Neural progenitor cell (in vitro differentiated cells): ENCODE measurements at regions not wholly inside any gene's neighbourhood (a gene's known extent, or its start where the extent isn't known, plus 50 kb on each side); places are given as distances from the start of the nearest gene placed in this dataset.

Experiments used
- DNase-seq: peaks from one replicate; pipeline ENCODE4 v3.0.0-alpha.2; 2016; ENCODE audit warnings: low spot score
- H2AFZ ChIP-seq: fragments of 200-600 bp; sonication (generic); replicated peaks from 2 replicates; pipeline ENCODE4 v1.6.1; 2016; ENCODE audit warnings: antibody characterized with exemption
- H3F3A ChIP-seq: fragments of 200-600 bp; sonication (generic); 2 replicates; pipeline ENCODE4 v1.6.1; 2016; ENCODE audit warnings: antibody characterized with exemption, low read depth
- H3K27ac ChIP-seq: fragments of 200-600 bp; sonication (generic); 2 replicates; pipeline ENCODE4 v1.5.1; 2016; ENCODE audit warnings: mild to moderate bottlenecking
- H3K27me3 ChIP-seq: fragments of 200-600 bp; sonication (generic); 2 replicates; pipeline ENCODE4 v1.6.1; 2016; ENCODE audit warnings: mild to moderate bottlenecking, moderate library complexity
- H3K36me3 ChIP-seq: fragments of 200-600 bp; sonication (generic); 2 replicates; pipeline ENCODE4 v1.5.1; 2016
- H3K4me1 ChIP-seq: fragments of 200-600 bp; sonication (generic); 2 replicates; pipeline ENCODE4 v1.6.1; 2016; ENCODE audit warnings: mixed run types
- H3K4me2 ChIP-seq: fragments of 200-600 bp; sonication (generic); 2 replicates; pipeline ENCODE4 v1.6.1; 2016
- H3K4me3 ChIP-seq: fragments of 200-600 bp; sonication (generic); 2 replicates; pipeline ENCODE4 v1.5.1; 2016
- H3K79me2 ChIP-seq: fragments of 200-600 bp; sonication (generic); 2 replicates; pipeline ENCODE4 v1.6.1; 2016; ENCODE audit warnings: low read depth
- H3K9ac ChIP-seq: fragments of 200-600 bp; sonication (generic); 2 replicates; pipeline ENCODE4 v1.6.1; 2016
- H3K9me3 ChIP-seq: fragments of 200-600 bp; sonication (generic); 2 replicates; pipeline ENCODE4 v1.5.1; 2016; ENCODE audit warnings: low read depth
- H4K20me1 ChIP-seq: fragments of 200-600 bp; sonication (generic); 2 replicates; pipeline ENCODE4 v1.6.1; 2016; ENCODE audit warnings: low read depth
- H3K27ac Mint-ChIP-seq: 3 replicates; pipeline ENCODE4 v1.8.0; 2021; ENCODE audit warnings: mixed read lengths
- H3K27me3 Mint-ChIP-seq: 2 replicates; pipeline ENCODE4 v1.8.0; 2022; ENCODE audit warnings: low read depth, mild to moderate bottlenecking, inconsistent platforms, moderate library complexity, mixed read lengths; ENCODE audit not compliant: insufficient read depth
- H3K36me3 Mint-ChIP-seq: 3 replicates; pipeline ENCODE4 v1.8.0; 2021; ENCODE audit warnings: mixed read lengths
- H3K4me1 Mint-ChIP-seq: 3 replicates; pipeline ENCODE4 v1.8.0; 2021; ENCODE audit warnings: mixed read lengths
- H3K4me3 Mint-ChIP-seq: 3 replicates; pipeline ENCODE4 v1.8.0; 2021; ENCODE audit warnings: mild to moderate bottlenecking, moderate library complexity, mixed read lengths
- H3K9me3 Mint-ChIP-seq: 3 replicates; pipeline ENCODE4 v1.8.0; 2020; ENCODE audit warnings: mixed read lengths
- CTCF ChIP-seq: fragments of 200-600 bp; sonication (generic); IDR thresholded peaks from 2 replicates; pipeline ENCODE4 v1.5.1; 2017; ENCODE audit warnings: antibody characterized with exemption, mild to moderate bottlenecking
- EZH2 ChIP-seq: fragments of 200-600 bp; sonication (generic); IDR thresholded peaks from 2 replicates; pipeline ENCODE4 v1.6.1; 2017; ENCODE audit warnings: antibody characterized with exemption, mild to moderate bottlenecking, moderate library complexity
- EZH2phosphoT487 ChIP-seq: fragments of 200-600 bp; sonication (generic); IDR thresholded peaks from 2 replicates; pipeline ENCODE4 v1.6.1; 2017; ENCODE audit warnings: antibody characterized with exemption

GRCh38 chr12:63305901-63306875 is 155.2 kb upstream of the AVPR1A start:
- no peak overlapping the region for H3K4me2 ChIP-seq
- no peak for DNase-seq
- H3K79me2 ChIP-seq = no peaks in the 10 kb centered on the region
- H3K9me3 ChIP-seq = no peaks in the 10 kb centered on the region
- Mint-ChIP-seq H3K36me3 (peaks cover 2% of the 10 kb centered on the region), H3K4me3 (no peak overlapping the region), H3K9me3 (peaks cover 13% of the 10 kb centered on the region), H3K27ac (no peak overlapping the region), H3K27me3 (no peaks in the 10 kb centered on the region), H3K4me1 (peaks cover 12% of the 10 kb centered on the region)
- no peaks in the 10 kb centered on the region for H3K36me3 ChIP-seq
- no peak overlapping the region for H3K9ac ChIP-seq
- H3K27ac ChIP-seq = no peak overlapping the region
- no peak overlapping the region for H2AFZ ChIP-seq
- H3K4me1 ChIP-seq = no peaks in the 10 kb centered on the region
- H3K4me3 ChIP-seq = no peak overlapping the region
- H4K20me1 ChIP-seq = no peaks in the 10 kb centered on the region
- TF ChIP-seq EZH2phosphoT487 (no peak), EZH2 (no peak), CTCF (no peak)
- no peaks in the 10 kb centered on the region for H3F3A ChIP-seq
- no peaks in the 10 kb centered on the region for H3K27me3 ChIP-seq

GRCh38 chr12:63304887-63305316 is 153.9 kb upstream of the AVPR1A start:
- H3K27ac ChIP-seq = no peak overlapping the region
- no peaks in the 10 kb centered on the region for H3K9me3 ChIP-seq
- Mint-ChIP-seq H3K36me3 (no peaks in the 10 kb centered on the region), H3K9me3 (peaks cover 4% of the 10 kb centered on the region), H3K27ac (no peak overlapping the region), H3K4me1 (peaks cover 12% of the 10 kb centered on the region), H3K4me3 (no peak overlapping the region), H3K27me3 (no peaks in the 10 kb centered on the region)
- no peak overlapping the region for H3K4me2 ChIP-seq
- no peaks in the 10 kb centered on the region for H3K4me1 ChIP-seq
- no peaks in the 10 kb centered on the region for H3F3A ChIP-seq
- no peak overlapping the region for H3K9ac ChIP-seq
- no peaks in the 10 kb centered on the region for H3K27me3 ChIP-seq
- TF ChIP-seq EZH2phosphoT487 = no peak
- H3K4me3 ChIP-seq = no peak overlapping the region
- no peaks in the 10 kb centered on the region for H4K20me1 ChIP-seq
- no peaks in the 10 kb centered on the region for H3K79me2 ChIP-seq
- DNase-seq = no peak
- H3K36me3 ChIP-seq = no peaks in the 10 kb centered on the region
- peak overlapping the region; percentile 35 for H2AFZ ChIP-seq

GRCh38 chr12:63302941-63303536 is 152.0 kb upstream of the AVPR1A start:
- no peak overlapping the region for H3K4me3 ChIP-seq
- no peak overlapping the region for H3K9ac ChIP-seq
- no peak overlapping the region for H3K4me3 Mint-ChIP-seq
- no peak overlapping the region for H2AFZ ChIP-seq
- no peaks in the 10 kb centered on the region for H3K27me3 Mint-ChIP-seq
- no peaks in the 10 kb centered on the region for H3K36me3 Mint-ChIP-seq
- H3K27ac ChIP-seq = no peak overlapping the region
- no peaks in the 10 kb centered on the region for H3F3A ChIP-seq
- H4K20me1 ChIP-seq = no peaks in the 10 kb centered on the region
- H3K4me2 ChIP-seq = no peak overlapping the region
- peaks cover 7% of the 10 kb centered on the region for H3K4me1 Mint-ChIP-seq
- H3K36me3 ChIP-seq = no peaks in the 10 kb centered on the region
- DNase-seq = no peak
- H3K79me2 ChIP-seq = no peaks in the 10 kb centered on the region
- no peaks in the 10 kb centered on the region for H3K9me3 Mint-ChIP-seq
- TF ChIP-seq EZH2 = no peak
- no peak for TF ChIP-seq EZH2phosphoT487
- TF ChIP-seq CTCF = no peak
- no peaks in the 10 kb centered on the region for H3K9me3 ChIP-seq
- H3K4me1 ChIP-seq = no peaks in the 10 kb centered on the region
- H3K27ac Mint-ChIP-seq = no peak overlapping the region
- no peaks in the 10 kb centered on the region for H3K27me3 ChIP-seq
